ENCODE measurements at regions not wholly inside any gene's neighbourhood (a gene's known extent, or its start where the extent isn't known, plus 50 kb on each side); places are given as distances from the start of the nearest gene placed in this dataset.

DNA sequence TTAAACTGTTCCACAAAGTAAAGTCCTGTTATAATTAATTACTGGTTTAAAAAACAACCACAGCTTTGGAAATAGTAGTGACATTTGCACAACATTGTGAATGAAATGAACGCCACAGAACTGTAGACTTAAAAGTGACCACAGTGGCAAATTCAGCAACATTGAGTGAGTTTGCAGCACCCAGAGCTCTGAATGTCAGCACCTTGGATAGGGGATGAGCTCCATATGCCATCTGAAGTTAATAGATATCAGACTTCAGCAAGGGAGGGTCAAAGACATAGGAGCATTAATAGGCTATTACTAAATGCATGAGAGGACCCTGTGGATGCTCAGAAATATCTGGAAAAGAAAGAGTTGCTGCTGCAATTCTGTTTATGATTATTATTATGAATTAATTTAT lies 55.3 kb upstream of the KCNIP4 start:
- DNase-seq, result no peak

Measured in activated CD4-positive, alpha-beta T cell treated with anti-CD3 and anti-CD28 coated beads, Interleukin-2, amount 50 U/mL, for 16 hours (primary cell).